K562 (cell line): ENCODE measurements at regions not wholly inside any gene's neighbourhood (a gene's known extent, or its start where the extent isn't known, plus 50 kb on each side); places are given as distances from the start of the nearest gene placed in this dataset.

Source experiments
- GATAD2A ChIP-seq: fragments of 450-650 bp; IDR thresholded peaks from 2 replicates; pipeline ENCODE4 v1.6.1; 2017
- JUND ChIP-seq, 2 experiments: IDR thresholded peaks; 2 replicates in 1 of 2; 3 replicates in 1 of 2; pipeline ENCODE4 v1.6.1; 2011; ENCODE audit warnings: borderline replicate concordance in 2 of 2, low read depth in 2 of 2, low read length in 2 of 2, improper control_type of control experiment in 1 of 2, missing biosample characterization in 1 of 2, missing genetic modification characterization in 1 of 2, missing genetic modification reagents in 1 of 2
- MAFK ChIP-seq: IDR thresholded peaks from 2 replicates; pipeline ENCODE4 v1.6.1; 2011; ENCODE audit warnings: low read length, improper control_type of control experiment
- PCBP2 ChIP-seq: fragments of 200-400 bp; formaldehyde crosslinking; IDR thresholded peaks from 2 replicates; pipeline ENCODE4 v1.6.1; 2018; ENCODE audit warnings: low read length, low read depth, mild to moderate bottlenecking, moderate library complexity; ENCODE audit not compliant: poor library complexity, severe bottlenecking
- PRMT5 ChIP-seq: sonication (generic); formaldehyde crosslinking; IDR thresholded peaks from 2 replicates; pipeline ENCODE4 v1.5.0; 2020; ENCODE audit warnings: missing genetic modification reagents
- RBM22 ChIP-seq: fragments of 200-400 bp; formaldehyde crosslinking; IDR thresholded peaks from 2 replicates; pipeline ENCODE4 v1.6.1; 2018; ENCODE audit warnings: low read length, low read depth; ENCODE audit not compliant: poor library complexity, severe bottlenecking
- RFX1 ChIP-seq: fragments of 450-650 bp; IDR thresholded peaks from 2 replicates; pipeline ENCODE4 v1.6.1; 2016; ENCODE audit warnings: mild to moderate bottlenecking, moderate library complexity
- ZEB2 ChIP-seq: fragments of 450-650 bp; IDR thresholded peaks from 2 replicates; pipeline ENCODE4 v1.6.1; 2016
- TF ChIP-seq, protein P1 (sequence below): fragments of 250-450 bp; sonication (Bioruptor Pico); IDR thresholded peaks from 2 replicates; pipeline ENCODE4 v1.5.0; 2021; ENCODE audit warnings: mild to moderate bottlenecking, borderline replicate concordance
- TF ChIP-seq, protein P2 (sequence below): sonication (generic); formaldehyde crosslinking; IDR thresholded peaks from 2 replicates; pipeline ENCODE4 v1.8.1; 2023; ENCODE audit warnings: mild to moderate bottlenecking, missing genetic modification reagents
- TF ChIP-seq, protein P3 (sequence below), 3 experiments: IDR thresholded peaks in 2 of 3; conservative IDR thresholded peaks in 1 of 3; 2 replicates each; pipeline ENCODE4 v1.5.1; 2011 to 2012; ENCODE audit warnings: low read length in 3 of 3, mild to moderate bottlenecking in 3 of 3, control low read depth in 2 of 3, improper control_type of control experiment in 1 of 3, inconsistent platforms in 1 of 3, low read depth in 1 of 3, mixed read lengths in 1 of 3, moderate library complexity in 1 of 3; ENCODE audit not compliant: insufficient read depth in 2 of 3

DNA sequence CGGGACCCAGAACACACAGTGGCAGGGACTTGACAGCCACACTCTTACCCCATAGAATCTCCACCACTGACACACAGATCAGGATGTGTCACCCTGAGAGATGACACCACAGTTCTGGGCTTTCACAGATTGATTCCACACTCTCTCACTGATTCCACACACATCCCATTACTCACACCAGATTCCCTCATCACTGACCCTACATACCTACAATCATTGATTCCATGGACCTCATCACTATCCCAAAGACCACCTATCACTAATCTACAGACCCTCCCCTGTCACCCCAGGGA lies 57.6 kb upstream of the ZNF527 start:
- TF ChIP-seq PRMT5 (CRISPR knock-in tag), result no peak
- TF ChIP-seq GATAD2A, result no peak
- TF ChIP-seq RFX1, result no peak
- no peak for TF ChIP-seq ZEB2
- TF ChIP-seq, protein P1, sequence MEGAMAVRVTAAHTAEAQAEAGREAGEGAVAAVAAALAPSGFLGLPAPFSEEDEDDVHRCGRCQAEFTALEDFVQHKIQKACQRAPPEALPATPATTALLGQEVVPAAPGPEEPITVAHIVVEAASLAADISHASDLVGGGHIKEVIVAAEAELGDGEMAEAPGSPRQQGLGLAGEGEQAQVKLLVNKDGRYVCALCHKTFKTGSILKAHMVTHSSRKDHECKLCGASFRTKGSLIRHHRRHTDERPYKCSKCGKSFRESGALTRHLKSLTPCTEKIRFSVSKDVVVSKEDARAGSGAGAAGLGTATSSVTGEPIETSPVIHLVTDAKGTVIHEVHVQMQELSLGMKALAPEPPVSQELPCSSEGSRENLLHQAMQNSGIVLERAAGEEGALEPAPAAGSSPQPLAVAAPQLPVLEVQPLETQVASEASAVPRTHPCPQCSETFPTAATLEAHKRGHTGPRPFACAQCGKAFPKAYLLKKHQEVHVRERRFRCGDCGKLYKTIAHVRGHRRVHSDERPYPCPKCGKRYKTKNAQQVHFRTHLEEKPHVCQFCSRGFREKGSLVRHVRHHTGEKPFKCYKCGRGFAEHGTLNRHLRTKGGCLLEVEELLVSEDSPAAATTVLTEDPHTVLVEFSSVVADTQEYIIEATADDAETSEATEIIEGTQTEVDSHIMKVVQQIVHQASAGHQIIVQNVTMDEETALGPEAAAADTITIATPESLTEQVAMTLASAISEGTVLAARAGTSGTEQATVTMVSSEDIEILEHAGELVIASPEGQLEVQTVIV, result no peak
- no peak for TF ChIP-seq PCBP2
- no peak for TF ChIP-seq RBM22
- TF ChIP-seq, protein P2, sequence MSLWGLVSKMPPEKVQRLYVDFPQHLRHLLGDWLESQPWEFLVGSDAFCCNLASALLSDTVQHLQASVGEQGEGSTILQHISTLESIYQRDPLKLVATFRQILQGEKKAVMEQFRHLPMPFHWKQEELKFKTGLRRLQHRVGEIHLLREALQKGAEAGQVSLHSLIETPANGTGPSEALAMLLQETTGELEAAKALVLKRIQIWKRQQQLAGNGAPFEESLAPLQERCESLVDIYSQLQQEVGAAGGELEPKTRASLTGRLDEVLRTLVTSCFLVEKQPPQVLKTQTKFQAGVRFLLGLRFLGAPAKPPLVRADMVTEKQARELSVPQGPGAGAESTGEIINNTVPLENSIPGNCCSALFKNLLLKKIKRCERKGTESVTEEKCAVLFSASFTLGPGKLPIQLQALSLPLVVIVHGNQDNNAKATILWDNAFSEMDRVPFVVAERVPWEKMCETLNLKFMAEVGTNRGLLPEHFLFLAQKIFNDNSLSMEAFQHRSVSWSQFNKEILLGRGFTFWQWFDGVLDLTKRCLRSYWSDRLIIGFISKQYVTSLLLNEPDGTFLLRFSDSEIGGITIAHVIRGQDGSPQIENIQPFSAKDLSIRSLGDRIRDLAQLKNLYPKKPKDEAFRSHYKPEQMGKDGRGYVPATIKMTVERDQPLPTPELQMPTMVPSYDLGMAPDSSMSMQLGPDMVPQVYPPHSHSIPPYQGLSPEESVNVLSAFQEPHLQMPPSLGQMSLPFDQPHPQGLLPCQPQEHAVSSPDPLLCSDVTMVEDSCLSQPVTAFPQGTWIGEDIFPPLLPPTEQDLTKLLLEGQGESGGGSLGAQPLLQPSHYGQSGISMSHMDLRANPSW (CRISPR knock-in tag), result no peak
- TF ChIP-seq, protein P3, sequence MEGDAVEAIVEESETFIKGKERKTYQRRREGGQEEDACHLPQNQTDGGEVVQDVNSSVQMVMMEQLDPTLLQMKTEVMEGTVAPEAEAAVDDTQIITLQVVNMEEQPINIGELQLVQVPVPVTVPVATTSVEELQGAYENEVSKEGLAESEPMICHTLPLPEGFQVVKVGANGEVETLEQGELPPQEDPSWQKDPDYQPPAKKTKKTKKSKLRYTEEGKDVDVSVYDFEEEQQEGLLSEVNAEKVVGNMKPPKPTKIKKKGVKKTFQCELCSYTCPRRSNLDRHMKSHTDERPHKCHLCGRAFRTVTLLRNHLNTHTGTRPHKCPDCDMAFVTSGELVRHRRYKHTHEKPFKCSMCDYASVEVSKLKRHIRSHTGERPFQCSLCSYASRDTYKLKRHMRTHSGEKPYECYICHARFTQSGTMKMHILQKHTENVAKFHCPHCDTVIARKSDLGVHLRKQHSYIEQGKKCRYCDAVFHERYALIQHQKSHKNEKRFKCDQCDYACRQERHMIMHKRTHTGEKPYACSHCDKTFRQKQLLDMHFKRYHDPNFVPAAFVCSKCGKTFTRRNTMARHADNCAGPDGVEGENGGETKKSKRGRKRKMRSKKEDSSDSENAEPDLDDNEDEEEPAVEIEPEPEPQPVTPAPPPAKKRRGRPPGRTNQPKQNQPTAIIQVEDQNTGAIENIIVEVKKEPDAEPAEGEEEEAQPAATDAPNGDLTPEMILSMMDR (IDR thresholded peaks at IDR 0.05 in 2 of 3, conservative IDR thresholded peaks at IDR 0.05 in 1 of 3; ENCODE audit: insufficient read depth in 2 of 3, low read depth in 1 of 3, low read length in 3 of 3), result no peak
- TF ChIP-seq JUND (IDR thresholded peaks at IDR 0.05; ENCODE audit: borderline replicate concordance, low read depth, low read length), result no peak
- no peak for TF ChIP-seq JUND (tag; IDR thresholded peaks at IDR 0.05; ENCODE audit: borderline replicate concordance, low read depth, low read length)
- no peak for TF ChIP-seq MAFK
